HL-60 (cell line): ENCODE measurements at regions not wholly inside any gene's neighbourhood (a gene's known extent, or its start where the extent isn't known, plus 50 kb on each side); places are given as distances from the start of the nearest gene placed in this dataset.

Experiments
- DNase-seq, 2 experiments: peaks; one replicate each; pipeline ENCODE4 v3.0.0-alpha.2; 2010 to 2020; ENCODE audit warnings: low read depth in 1 of 2, low spot score in 1 of 2
- H3K27ac ChIP-seq: fragments of 250-450 bp; sonication (Bioruptor Pico); replicated peaks from 2 replicates; pipeline ENCODE4 v1.5.1; 2020; ENCODE audit warnings: mild to moderate bottlenecking, moderate library complexity
- H3K27me3 ChIP-seq: fragments of 250-450 bp; sonication (Bioruptor Pico); 2 replicates; pipeline ENCODE4 v1.5.1; 2021; ENCODE audit warnings: mild to moderate bottlenecking, moderate library complexity; ENCODE audit not compliant: insufficient read depth, poor library complexity, severe bottlenecking
- H3K4me3 ChIP-seq: replicated peaks from 2 replicates; pipeline ENCODE4 v1.5.1; 2011; ENCODE audit warnings: mild to moderate bottlenecking, control low read depth, low read length; ENCODE audit not compliant: insufficient read depth
- CTCF ChIP-seq: IDR thresholded peaks from one replicate; pipeline ENCODE4 v1.5.1; 2011; ENCODE audit warnings: low read length, control low read depth, inconsistent platforms; ENCODE audit not compliant: insufficient read depth
- GABPA ChIP-seq: IDR thresholded peaks from 2 replicates; pipeline ENCODE4 v1.6.1; 2012; ENCODE audit warnings: low read depth
- POLR2AphosphoS5 ChIP-seq: IDR thresholded peaks from 2 replicates; pipeline ENCODE4 v1.6.1; 2012; ENCODE audit warnings: low read depth
- REST ChIP-seq: IDR thresholded peaks from 2 replicates; pipeline ENCODE4 v1.6.1; 2012; ENCODE audit warnings: low read depth; ENCODE audit not compliant: insufficient replicate concordance
- SPI1 ChIP-seq: IDR thresholded peaks from 2 replicates; pipeline ENCODE4 v1.6.1; 2012; ENCODE audit warnings: low read depth, mild to moderate bottlenecking, borderline replicate concordance

GRCh38 chr4:189505380-189505779 lies 435.3 kb upstream of the FRG1 start:
- no peak overlapping the region for H3K4me3 ChIP-seq
- no peak for TF ChIP-seq SPI1
- TF ChIP-seq REST, result no peak
- TF ChIP-seq CTCF, result no peak
- TF ChIP-seq GABPA, result no peak
- TF ChIP-seq POLR2AphosphoS5, result no peak
- no peaks in the 10 kb centered on the region for H3K27me3 ChIP-seq
- no peak for DNase-seq
- H3K27ac ChIP-seq, result no peak overlapping the region

GRCh38 chr4:189506080-189506479 lies 434.6 kb upstream of the FRG1 start:
- TF ChIP-seq POLR2AphosphoS5 (no peak), SPI1 (no peak), CTCF (no peak), REST (no peak), GABPA (no peak)
- H3K4me3 ChIP-seq, result no peak overlapping the region
- no peak overlapping the region for H3K27ac ChIP-seq
- no peaks in the 10 kb centered on the region for H3K27me3 ChIP-seq
- no peak for DNase-seq

GRCh38 chr4:189507060-189507459 lies 433.6 kb upstream of the FRG1 start:
- no peak for DNase-seq
- no peak overlapping the region for H3K27ac ChIP-seq
- no peak overlapping the region for H3K4me3 ChIP-seq
- TF ChIP-seq REST (no peak), POLR2AphosphoS5 (no peak), SPI1 (no peak), GABPA (no peak), CTCF (no peak)
- H3K27me3 ChIP-seq, result no peaks in the 10 kb centered on the region
